ENCODE measurements at regions not wholly inside any gene's neighbourhood (a gene's known extent, or its start where the extent isn't known, plus 50 kb on each side); places are given as distances from the start of the nearest gene placed in this dataset.

- DNase-seq (ENCODE audit: low read depth in 1 of 2, low spot score in 2 of 2) (no peak), FAIRE-seq (no peak)
- H3K79me1 ChIP-seq (ENCODE audit: low read depth, low read length) = no peaks in the 10 kb centered on the region
- no peak for TF ChIP-seq TCF12 (IDR thresholded peaks at IDR 0.05; ENCODE audit: low read depth, low read length)
- TF ChIP-seq TEAD4 (IDR thresholded peaks at IDR 0.05; ENCODE audit: low read depth, low read length) = no peak
- no peak for TF ChIP-seq HDAC6 (IDR thresholded peaks at IDR 0.05; ENCODE audit: low read depth, low read length)
- TF ChIP-seq ZNF274 (IDR thresholded peaks at IDR 0.05; ENCODE audit: borderline replicate concordance, extremely low read depth, low read length) = no peak
- TF ChIP-seq CBX5 (IDR thresholded peaks at IDR 0.05; ENCODE audit: low read depth, low read length) = no peak
- no peak for TF ChIP-seq RXRA (IDR thresholded peaks at IDR 0.05; ENCODE audit: insufficient read depth, low read depth, low read length)
- H3K79me2 ChIP-seq (ENCODE audit: control insufficient read depth in 1 of 2, insufficient read depth in 2 of 2, low read length in 2 of 2) = no peaks in the 10 kb centered on the region
- H2BK12ac ChIP-seq (ENCODE audit: low read depth, low read length) = no peak overlapping the region
- no peak overlapping the region for H3K9ac ChIP-seq (replicated peaks in 1 of 4; ENCODE audit: extremely low read depth in 1 of 4, low read depth in 3 of 4, low read length in 3 of 4)
- no peaks in the 10 kb centered on the region for H3K27me3 ChIP-seq (replicated peaks in 1 of 4; ENCODE audit: control insufficient read depth in 3 of 4, extremely low read depth in 1 of 4, insufficient read depth in 3 of 4, low read length in 3 of 4)
- ChIA-PET CTCF (ENCODE audit: partially characterized antibody) (no interaction called here), POLR2A (ENCODE audit: partially characterized antibody) (no interaction called here)
- H3K56ac ChIP-seq (replicated peaks; ENCODE audit: insufficient read length, low read depth, low read length) = no peak overlapping the region
- H3K23me2 ChIP-seq (ENCODE audit: low read depth, low read length) = no peaks in the 10 kb centered on the region
- no peak overlapping the region for H3K4me3 ChIP-seq (ENCODE audit: extremely low read depth in 1 of 4, insufficient read depth in 2 of 4, low read depth in 3 of 4, low read length in 4 of 4)
- no peak overlapping the region for H2BK5ac ChIP-seq (ENCODE audit: low read depth, low read length)
- no peak overlapping the region for H2AK5ac ChIP-seq (ENCODE audit: low read depth, low read length)
- H3K9me3 ChIP-seq (ENCODE audit: insufficient read depth in 2 of 2, low read depth in 1 of 2, low read length in 1 of 2) = peaks cover 4 to 10% of the 10 kb centered on the region in 2 experiments; a peak in 3 of 4 replicates
- no peak overlapping the region for H3K18ac ChIP-seq (ENCODE audit: extremely low read depth, low read length)
- H4K5ac ChIP-seq (ENCODE audit: insufficient read length, low read depth, low read length) = no peak overlapping the region
- H4K8ac ChIP-seq (ENCODE audit: extremely low read depth, insufficient read depth, low read length) = no peak overlapping the region
- H3K27ac ChIP-seq (ENCODE audit: low read depth, low read length) = no peak overlapping the region
- H4K20me1 ChIP-seq (replicated peaks in 1 of 2; ENCODE audit: control insufficient read depth in 1 of 2, insufficient read depth in 2 of 2, low read length in 2 of 2) = no peaks in the 10 kb centered on the region
- no peak overlapping the region for H3K14ac ChIP-seq (ENCODE audit: insufficient read length)
- no peaks in the 10 kb centered on the region for H3K36me3 ChIP-seq (ENCODE audit: control insufficient read depth in 2 of 4, insufficient read depth in 4 of 4, low read length in 3 of 4)
- H2AFZ ChIP-seq (ENCODE audit: low read length) = no peak overlapping the region
- no peak overlapping the region for H4K91ac ChIP-seq (replicated peaks; ENCODE audit: insufficient read length, low read length)
- H2BK120ac ChIP-seq (replicated peaks; ENCODE audit: low read depth, low read length) = no peak overlapping the region
- H3K23ac ChIP-seq (ENCODE audit: insufficient read length) = no peak overlapping the region
- H3K4me2 ChIP-seq (ENCODE audit: insufficient read depth in 1 of 2, low read depth in 2 of 2, low read length in 2 of 2) = no peak overlapping the region
- no peak overlapping the region for H3K4ac ChIP-seq (replicated peaks; ENCODE audit: insufficient read length, low read depth, low read length)
- no peaks in the 10 kb centered on the region for H3K4me1 ChIP-seq (replicated peaks in 1 of 4; ENCODE audit: control insufficient read depth in 3 of 4, insufficient read depth in 4 of 4, low read length in 3 of 4)
- H2BK20ac ChIP-seq (ENCODE audit: low read length) = no peak overlapping the region
- H2BK15ac ChIP-seq (ENCODE audit: low read length) = no peak overlapping the region
- 100% methylated on average over 1 of the region's 1 CpG; no CpG with 5 or more reads in 1 of the 2 experiments for WGBS, 2 experiments (ENCODE audit: extremely low coverage in 1 of 2, insufficient coverage in 1 of 2, insufficient read length in 1 of 2, insufficient replicate concordance in 2 of 2, low coverage in 1 of 2, low lambda C conversion rate in 2 of 2, missing lambda C conversion rate in 1 of 2)
These were observed 569.6 kb upstream of the TUSC1 start for GRCh38 chr9:26247861-26248260.
